ENCODE measurements at regions not wholly inside any gene's neighbourhood (a gene's known extent, or its start where the extent isn't known, plus 50 kb on each side); places are given as distances from the start of the nearest gene placed in this dataset.

- no peak for TF ChIP-seq CTCF (IDR thresholded peaks at IDR 0.05)
- TF ChIP-seq EZH2 (IDR thresholded peaks at IDR 0.05; ENCODE audit: borderline replicate concordance, insufficient read depth, low read depth, low read length, poor library complexity, severe bottlenecking) = no peak
Observed at GRCh38 chr1:20413136-20413775, 72.8 kb downstream of the CAMK2N1 start.
